OCI-LY1 (cell line): ENCODE measurements at regions not wholly inside any gene's neighbourhood (a gene's known extent, or its start where the extent isn't known, plus 50 kb on each side); places are given as distances from the start of the nearest gene placed in this dataset.

Experiments used
- H2AFZ ChIP-seq: fragments of 200-600 bp; sonication (generic), shearing (Covaris generic); 2 replicates; pipeline ENCODE4 v1.6.0; 2014; ENCODE audit warnings: antibody characterized with exemption, mild to moderate bottlenecking, low read length
- H3F3A ChIP-seq: fragments of 200-600 bp; sonication (generic), shearing (Covaris generic); 2 replicates; pipeline ENCODE4 v1.6.0; 2014; ENCODE audit warnings: mild to moderate bottlenecking, antibody characterized with exemption, low read length, moderate library complexity; ENCODE audit not compliant: insufficient read depth
- H3K27ac ChIP-seq: fragments of 200-600 bp; sonication (generic); 2 replicates; pipeline ENCODE4 v1.5.1; 2014; ENCODE audit warnings: low read length, mixed run types, mild to moderate bottlenecking, low read depth; ENCODE audit not compliant: poor library complexity, severe bottlenecking
- H3K27me3 ChIP-seq: fragments of 200-600 bp; sonication (generic); 2 replicates; pipeline ENCODE4 v1.6.0; 2014; ENCODE audit warnings: antibody characterized with exemption, mild to moderate bottlenecking, low read length, moderate library complexity; ENCODE audit not compliant: insufficient read depth
- H3K36me3 ChIP-seq: fragments of 200-600 bp; sonication (generic); 2 replicates; pipeline ENCODE4 v1.6.1; 2014; ENCODE audit warnings: mild to moderate bottlenecking, antibody characterized with exemption, low read length, moderate library complexity, mixed read lengths; ENCODE audit not compliant: insufficient read depth
- H3K4me1 ChIP-seq: fragments of 200-600 bp; sonication (generic); 2 replicates; pipeline ENCODE4 v1.5.1; 2014; ENCODE audit warnings: mild to moderate bottlenecking, low read length, moderate library complexity; ENCODE audit not compliant: insufficient read depth, severe bottlenecking
- H3K4me2 ChIP-seq: fragments of 200-600 bp; sonication (generic), shearing (Covaris generic); 2 replicates; pipeline ENCODE4 v1.6.1; 2014; ENCODE audit warnings: low read length
- H3K4me3 ChIP-seq: fragments of 200-600 bp; sonication (generic); 2 replicates; pipeline ENCODE4 v1.5.1; 2014; ENCODE audit warnings: low read length, low read depth, mild to moderate bottlenecking, mixed read lengths; ENCODE audit not compliant: poor library complexity, severe bottlenecking
- H3K79me2 ChIP-seq: fragments of 200-600 bp; shearing (Covaris generic); 2 replicates; pipeline ENCODE4 v1.6.1; 2016; ENCODE audit warnings: mixed run types, low read length, mixed read lengths; ENCODE audit not compliant: insufficient read depth
- H3K9ac ChIP-seq: fragments of 200-600 bp; sonication (generic), shearing (Covaris generic); 2 replicates; pipeline ENCODE4 v1.6.1; 2014; ENCODE audit warnings: mild to moderate bottlenecking, low read length, mixed read lengths
- H3K9me2 ChIP-seq: fragments of 200-600 bp; sonication (generic), shearing (Covaris generic); 2 replicates; pipeline ENCODE4 v1.6.1; 2014; ENCODE audit warnings: low read depth, mild to moderate bottlenecking, low read length, mixed read lengths
- H3K9me3 ChIP-seq: fragments of 200-600 bp; shearing (Covaris generic); 2 replicates; pipeline ENCODE4 v1.6.1; 2014; ENCODE audit warnings: low read length, mixed read lengths
- H4K20me1 ChIP-seq: fragments of 200-600 bp; sonication (generic), shearing (Covaris generic); 2 replicates; pipeline ENCODE4 v1.6.0; 2016; ENCODE audit warnings: mild to moderate bottlenecking, low read length; ENCODE audit not compliant: insufficient read depth
- CTCF ChIP-seq: fragments of 200-600 bp; sonication (generic), shearing (Covaris generic); IDR thresholded peaks from 2 replicates; pipeline ENCODE4 v1.5.1; 2017; ENCODE audit warnings: mild to moderate bottlenecking, antibody characterized with exemption, low read length, moderate library complexity, mixed read lengths
- EZH2 ChIP-seq: fragments of 200-600 bp; sonication (generic), shearing (Covaris generic); IDR thresholded peaks from 2 replicates; pipeline ENCODE4 v1.8.0; 2017; ENCODE audit warnings: borderline replicate concordance, mixed run types, mild to moderate bottlenecking, antibody characterized with exemption, low read length, moderate library complexity, mixed read lengths

GRCh38 chr13:111399334-111399733, 78.9 kb downstream of the TEX29 start:
- peaks cover 9% of the 10 kb centered on the region; the same call in 1 of the 2 replicates for H3K27me3 ChIP-seq
- TF ChIP-seq EZH2 (no peak), CTCF (no peak)

GRCh38 chr13:111399776-111400538, 79.5 kb downstream of the TEX29 start:
- Histone ChIP-seq H3K79me2 (no peaks in the 10 kb centered on the region), H3F3A (no peaks in the 10 kb centered on the region), H2AFZ (no peak overlapping the region), H4K20me1 (no peaks in the 10 kb centered on the region), H3K9ac (no peak overlapping the region), H3K9me2 (no peaks in the 10 kb centered on the region), H3K4me3 (no peak overlapping the region), H3K4me1 (no peaks in the 10 kb centered on the region), H3K27ac (no peak overlapping the region), H3K9me3 (0 out of 2 replicates have a peak, but pooled peaks cover under 1% of the 10 kb centered on the region), H3K4me2 (no peak overlapping the region), H3K27me3 (peaks cover 13% of the 10 kb centered on the region; the same call in 1 of the 2 replicates), H3K36me3 (no peaks in the 10 kb centered on the region)
- TF ChIP-seq EZH2 (no peak), CTCF (no peak)

More at GRCh38 chr13:111399334-111399733, 78.9 kb downstream of the TEX29 start:
- H3K9me3 ChIP-seq: 0 out of 2 replicates have a peak, but pooled peaks cover 3% of the 10 kb centered on the region
- no peak overlapping the region for H3K4me2 ChIP-seq
- no peaks in the 10 kb centered on the region for H3F3A ChIP-seq
- H3K27ac ChIP-seq: no peak overlapping the region
- H3K9ac ChIP-seq: no peak overlapping the region
- H3K9me2 ChIP-seq: no peaks in the 10 kb centered on the region
- H3K79me2 ChIP-seq: no peaks in the 10 kb centered on the region
- no peaks in the 10 kb centered on the region for H4K20me1 ChIP-seq
- no peak overlapping the region for H2AFZ ChIP-seq
- no peak overlapping the region for H3K4me3 ChIP-seq
- H3K36me3 ChIP-seq: no peaks in the 10 kb centered on the region
- H3K4me1 ChIP-seq: no peaks in the 10 kb centered on the region

DNA sequence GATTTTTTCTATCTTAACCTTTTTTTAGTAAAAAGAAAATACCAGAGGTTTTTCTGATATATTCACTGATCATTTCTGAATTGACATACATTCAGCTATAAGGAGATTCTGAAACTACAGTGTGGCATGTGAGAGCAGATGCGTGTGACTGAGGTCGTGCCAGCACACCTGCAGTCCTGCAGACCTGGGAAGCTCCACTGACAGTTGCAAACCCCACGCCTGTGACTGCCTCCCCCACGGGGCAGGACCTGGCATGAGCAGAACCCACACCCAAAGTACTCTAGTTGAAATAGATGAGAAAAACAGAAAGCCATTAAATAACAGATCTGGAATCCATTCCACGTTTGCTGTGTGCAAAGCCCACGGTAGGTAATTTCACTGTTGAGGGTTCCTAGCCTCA, 80.7 kb downstream of the TEX29 start:
- no peaks in the 10 kb centered on the region for H3K9me2 ChIP-seq
- H3K4me3 ChIP-seq: no peak overlapping the region
- H3K36me3 ChIP-seq: no peaks in the 10 kb centered on the region
- H3K27me3 ChIP-seq: peaks cover 9% of the 10 kb centered on the region; the same call in 1 of the 2 replicates
- no peaks in the 10 kb centered on the region for H4K20me1 ChIP-seq
- no peaks in the 10 kb centered on the region for H3K9me3 ChIP-seq
- H3K27ac ChIP-seq: no peak overlapping the region
- no peaks in the 10 kb centered on the region for H3K79me2 ChIP-seq
- H3F3A ChIP-seq: no peaks in the 10 kb centered on the region
- H3K4me2 ChIP-seq: no peak overlapping the region
- TF ChIP-seq CTCF: no peak
- H3K4me1 ChIP-seq: no peaks in the 10 kb centered on the region
- H3K9ac ChIP-seq: no peak overlapping the region
- H2AFZ ChIP-seq: no peak overlapping the region
